ENCODE measurements at regions not wholly inside any gene's neighbourhood (a gene's known extent, or its start where the extent isn't known, plus 50 kb on each side); places are given as distances from the start of the nearest gene placed in this dataset.

GRCh38 chr10:83574770-83575169 lies 564.5 kb upstream of the GHITM start:
- Mint-ChIP-seq H3K9me3 (peaks cover 27% of the 10 kb centered on the region), H3K4me1 (ENCODE audit: low read depth) (no peaks in the 10 kb centered on the region), H3K27ac (no peak overlapping the region), H3K4me3 (no peak overlapping the region), H3K36me3 (ENCODE audit: low read depth) (no peaks in the 10 kb centered on the region), H3K27me3 (ENCODE audit: insufficient read depth) (peaks cover 2% of the 10 kb centered on the region; the same call in 1 of the 2 replicates)
- TF ChIP-seq CTCF (IDR thresholded peaks at IDR 0.05) = no peak
- DNase-seq = no peak

GRCh38 chr10:83577421-83577820 lies 561.9 kb upstream of the GHITM start:
- no peak overlapping the region for H3K27ac Mint-ChIP-seq
- H3K4me1 Mint-ChIP-seq (ENCODE audit: low read depth) = no peaks in the 10 kb centered on the region
- H3K27me3 Mint-ChIP-seq (ENCODE audit: insufficient read depth) = no peaks in the 10 kb centered on the region
- H3K9me3 Mint-ChIP-seq = peaks cover 25% of the 10 kb centered on the region
- TF ChIP-seq CTCF (IDR thresholded peaks at IDR 0.05) = no peak
- H3K4me3 Mint-ChIP-seq = no peak overlapping the region
- H3K36me3 Mint-ChIP-seq (ENCODE audit: low read depth) = no peaks in the 10 kb centered on the region
- DNase-seq = no peak

GRCh38 chr10:83580373-83581012 lies 558.8 kb upstream of the GHITM start:
- Mint-ChIP-seq H3K4me3 (no peak overlapping the region), H3K36me3 (ENCODE audit: low read depth) (no peaks in the 10 kb centered on the region), H3K27me3 (ENCODE audit: insufficient read depth) (no peaks in the 10 kb centered on the region), H3K27ac (no peak overlapping the region), H3K9me3 (peaks cover 24% of the 10 kb centered on the region), H3K4me1 (ENCODE audit: low read depth) (no peaks in the 10 kb centered on the region)
- no peak for TF ChIP-seq CTCF (IDR thresholded peaks at IDR 0.05)
- no peak for DNase-seq

GRCh38 chr10:83582407-83583095 lies 556.8 kb upstream of the GHITM start:
- Mint-ChIP-seq H3K36me3 (ENCODE audit: low read depth) (no peaks in the 10 kb centered on the region), H3K4me1 (ENCODE audit: low read depth) (no peaks in the 10 kb centered on the region), H3K27ac (no peak overlapping the region), H3K4me3 (no peak overlapping the region), H3K9me3 (peaks cover 18% of the 10 kb centered on the region), H3K27me3 (ENCODE audit: insufficient read depth) (no peaks in the 10 kb centered on the region)
- no peak for DNase-seq
- TF ChIP-seq CTCF (IDR thresholded peaks at IDR 0.05) = no peak

GRCh38 chr10:83585686-83586085 lies 553.6 kb upstream of the GHITM start:
- no peaks in the 10 kb centered on the region for H3K36me3 Mint-ChIP-seq (ENCODE audit: low read depth)
- DNase-seq = no peak
- no peak overlapping the region for H3K27ac Mint-ChIP-seq
- H3K9me3 Mint-ChIP-seq = peaks cover 15% of the 10 kb centered on the region
- H3K4me1 Mint-ChIP-seq (ENCODE audit: low read depth) = no peaks in the 10 kb centered on the region
- no peaks in the 10 kb centered on the region for H3K27me3 Mint-ChIP-seq (ENCODE audit: insufficient read depth)
- H3K4me3 Mint-ChIP-seq = no peak overlapping the region
- TF ChIP-seq CTCF (IDR thresholded peaks at IDR 0.05) = no peak
